ENCODE measurements at regions not wholly inside any gene's neighbourhood (a gene's known extent, or its start where the extent isn't known, plus 50 kb on each side); places are given as distances from the start of the nearest gene placed in this dataset.

DNA sequence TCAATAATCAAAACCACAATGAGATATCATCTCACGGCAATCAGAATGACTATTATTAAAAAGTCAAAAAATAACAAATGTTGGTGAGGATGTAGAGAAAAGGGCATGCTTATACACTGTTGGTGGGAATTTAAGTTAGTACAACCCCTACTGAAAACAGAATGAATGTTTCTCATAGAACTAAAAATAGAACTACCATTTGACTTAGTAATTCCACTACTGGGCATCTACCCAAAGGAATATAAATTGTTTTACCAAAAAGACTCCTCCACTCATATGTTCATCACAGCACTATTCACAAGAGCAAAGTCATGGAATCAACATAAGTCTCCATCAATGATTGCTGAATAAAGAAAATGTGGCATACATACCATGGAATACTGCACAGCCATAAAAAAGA is 278.1 kb upstream of the ARSJ start:
- TF ChIP-seq CTCF (IDR thresholded peaks at IDR 0.05) (no peak), POLR2A (IDR thresholded peaks at IDR 0.05) (no peak), POLR2AphosphoS5 (IDR thresholded peaks at IDR 0.05) (no peak)
